HG03558 (cell line): ENCODE measurements at regions not wholly inside any gene's neighbourhood (a gene's known extent, or its start where the extent isn't known, plus 50 kb on each side); places are given as distances from the start of the nearest gene placed in this dataset.
"Not testable (repeated sequence)": the region's sequence is repeated elsewhere in the genome, so short reads cannot be mapped to it uniquely, and the experiment has no call there.

ENCODE experiments used
- ATAC-seq: cut with Tn5 transposase; IDR thresholded peaks from one replicate; pipeline ENCODE4 v1.9.1; 2021; ENCODE audit warnings: moderate number of reproducible peaks; ENCODE audit not compliant: unreplicated experiment; ENCODE audit errors: extremely low read depth

DNA sequence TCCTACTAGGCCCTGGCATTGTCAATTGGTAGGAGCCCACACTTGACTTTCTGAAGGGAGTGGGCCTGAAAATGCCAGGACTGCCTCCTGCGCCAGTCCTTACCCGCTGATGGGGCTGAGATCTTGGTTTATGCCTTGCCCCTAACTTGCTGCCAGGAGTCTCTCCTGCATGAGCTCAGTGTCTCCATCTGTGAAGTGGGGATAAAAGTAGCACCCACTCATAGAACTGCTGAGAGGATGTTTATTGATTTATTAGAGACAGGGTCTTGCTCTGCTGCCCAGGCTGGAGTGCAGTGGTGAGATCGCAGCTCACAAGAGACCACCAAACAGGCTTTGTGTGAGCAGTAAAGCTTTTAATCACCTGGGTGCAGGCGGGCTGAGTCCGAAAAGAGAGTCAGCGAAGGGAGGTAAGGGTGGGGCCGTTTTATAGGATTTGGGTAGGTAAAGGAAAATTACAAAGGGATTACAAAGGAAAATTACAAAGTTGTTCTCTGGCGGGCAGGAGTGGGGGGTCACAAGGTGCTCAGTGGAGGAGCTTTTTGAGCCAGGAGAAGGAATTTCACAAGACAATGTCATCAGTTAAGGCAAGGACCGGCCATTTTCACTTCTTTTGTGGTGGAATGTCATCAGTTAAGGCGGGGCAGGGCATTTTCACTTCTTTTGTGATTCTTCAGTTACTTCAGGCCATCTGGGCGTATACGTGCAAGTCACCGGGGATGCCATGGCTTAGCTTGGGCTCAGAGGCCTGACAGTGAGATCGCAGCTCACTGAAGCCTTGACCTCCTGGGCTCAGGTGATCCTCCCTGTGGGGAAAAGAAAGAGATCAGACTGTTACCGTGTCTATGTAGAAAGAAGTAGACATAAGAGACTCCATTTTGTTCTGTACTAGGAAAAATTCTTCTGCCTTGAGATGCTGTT, 93.7 kb downstream of the LSM3 start:
- not testable (repeated sequence) for ATAC-seq

DNA sequence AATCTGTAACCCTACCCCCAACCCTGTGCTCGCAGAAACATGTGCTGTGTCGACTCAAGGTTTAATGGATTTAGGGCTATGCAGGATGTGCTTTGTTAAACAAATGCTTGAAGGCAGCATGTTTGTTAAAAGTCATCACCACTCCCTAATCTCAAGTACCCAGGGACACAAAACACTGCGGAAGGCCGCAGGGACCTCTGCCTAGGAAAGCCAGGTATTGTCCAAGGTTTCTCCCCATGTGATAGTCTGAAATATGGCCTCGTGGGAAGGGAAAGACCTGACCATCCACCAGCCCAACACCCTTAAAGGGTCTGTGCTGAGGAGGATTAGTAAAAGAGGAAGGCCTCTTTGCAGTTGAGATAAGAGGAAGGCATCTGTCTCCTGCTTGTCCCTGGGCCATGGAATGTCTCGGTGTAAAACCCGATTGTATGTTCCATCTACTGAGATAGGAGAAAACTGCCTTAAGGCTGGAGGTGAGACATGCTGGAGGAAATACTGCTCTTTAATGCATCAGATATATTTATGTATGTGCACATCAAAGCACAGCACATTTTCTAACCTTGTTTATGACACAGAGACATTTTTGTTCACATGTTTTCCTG, 94.4 kb downstream of the LSM3 start:
- ATAC-seq = not testable (repeated sequence)

DNA sequence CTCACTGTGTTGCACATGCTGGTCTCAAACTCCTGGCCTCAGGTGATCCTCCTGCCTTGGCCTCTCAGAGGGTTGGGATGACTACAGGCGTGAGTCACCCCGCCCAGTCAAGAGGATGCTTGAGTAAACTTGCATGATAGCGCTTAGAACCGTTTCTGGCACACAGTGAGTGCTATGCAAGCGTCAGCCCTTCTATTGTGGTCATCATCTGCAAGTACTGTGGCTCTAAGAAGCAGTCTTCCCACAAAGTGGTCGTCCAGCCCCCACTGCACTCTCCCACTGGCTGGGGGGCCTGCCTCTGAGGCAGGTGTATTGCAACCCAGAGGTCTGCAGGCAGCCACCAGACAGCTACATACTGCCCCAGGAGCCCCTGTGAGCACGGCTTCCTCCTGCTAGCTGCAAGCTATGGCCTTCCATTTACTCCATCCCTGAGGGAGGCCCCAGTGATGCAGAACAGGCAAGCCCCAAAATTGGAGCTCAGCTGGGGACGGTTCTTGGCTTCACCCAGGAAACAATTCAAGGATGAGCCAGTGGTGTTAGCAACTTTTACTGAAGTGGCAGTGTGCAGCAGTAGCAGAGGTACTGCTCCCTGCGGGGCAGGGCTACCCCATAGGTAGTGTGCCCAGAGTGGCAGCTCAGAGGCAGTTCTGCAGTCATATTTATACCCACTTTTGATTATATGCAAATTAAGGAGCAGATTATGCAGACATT, 95.4 kb downstream of the LSM3 start:
- no peak for ATAC-seq

DNA sequence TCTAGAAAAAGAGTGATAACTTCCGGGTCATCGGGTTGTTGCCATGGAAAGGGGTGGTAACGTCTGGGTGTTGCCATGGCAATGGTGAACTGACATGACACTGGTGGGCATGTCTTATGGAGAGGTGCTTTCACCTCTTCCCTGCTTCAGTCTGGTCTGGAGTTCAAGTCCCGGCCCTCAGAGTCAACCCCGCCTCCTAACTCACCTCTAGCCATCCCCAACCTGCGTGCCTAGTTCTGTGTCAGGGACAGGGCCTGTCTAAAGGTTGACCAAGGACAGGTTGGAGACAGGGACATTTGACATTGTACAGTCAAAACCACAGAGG, 96.0 kb downstream of the LSM3 start:
- no peak for ATAC-seq

DNA sequence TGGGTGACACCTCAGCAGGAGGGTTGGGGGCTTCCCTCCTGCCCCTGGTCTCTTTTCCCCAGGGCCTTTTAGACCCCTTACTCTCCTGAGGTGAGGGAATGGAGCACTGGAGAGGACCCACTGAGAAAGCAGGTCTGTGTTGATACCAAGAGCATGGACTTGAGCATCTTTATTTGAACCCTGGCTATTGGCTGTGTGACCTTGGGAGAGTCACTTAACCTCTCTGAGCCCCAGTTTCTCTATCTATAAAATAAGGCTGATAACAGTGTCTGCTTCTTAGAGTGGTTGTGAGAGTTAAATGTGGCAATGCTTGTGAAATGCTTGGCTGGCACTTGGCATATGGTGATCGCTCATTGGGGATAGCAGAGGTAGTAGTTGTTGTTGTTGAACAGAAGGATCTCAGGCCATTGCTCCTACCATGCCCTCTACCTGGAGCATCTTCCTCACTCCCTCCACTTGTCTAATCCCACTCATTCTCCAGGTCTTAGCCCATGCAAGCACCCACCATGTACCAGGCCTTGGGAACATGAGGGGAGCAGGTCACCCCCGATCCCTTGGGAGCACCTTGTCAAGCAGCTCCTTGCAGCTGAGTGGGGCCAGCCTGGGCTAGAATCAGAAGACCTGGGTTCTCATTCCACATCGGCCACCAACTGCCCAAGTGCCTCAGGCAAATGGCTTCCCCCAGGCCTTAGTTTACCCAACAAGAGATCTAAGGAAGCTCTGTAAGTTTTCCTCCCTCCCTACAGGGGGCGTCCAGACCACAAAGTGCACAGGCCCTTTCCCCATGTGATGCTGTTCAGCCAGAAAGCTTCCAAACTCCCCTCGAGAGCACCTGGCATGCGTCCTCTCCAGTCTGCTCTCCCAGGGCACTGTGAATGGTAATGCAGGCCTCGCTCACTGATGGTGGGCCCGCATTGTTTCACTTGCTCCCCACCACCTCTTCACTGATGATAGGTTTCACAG, 96.7 kb downstream of the LSM3 start:
- ATAC-seq = no peak

DNA sequence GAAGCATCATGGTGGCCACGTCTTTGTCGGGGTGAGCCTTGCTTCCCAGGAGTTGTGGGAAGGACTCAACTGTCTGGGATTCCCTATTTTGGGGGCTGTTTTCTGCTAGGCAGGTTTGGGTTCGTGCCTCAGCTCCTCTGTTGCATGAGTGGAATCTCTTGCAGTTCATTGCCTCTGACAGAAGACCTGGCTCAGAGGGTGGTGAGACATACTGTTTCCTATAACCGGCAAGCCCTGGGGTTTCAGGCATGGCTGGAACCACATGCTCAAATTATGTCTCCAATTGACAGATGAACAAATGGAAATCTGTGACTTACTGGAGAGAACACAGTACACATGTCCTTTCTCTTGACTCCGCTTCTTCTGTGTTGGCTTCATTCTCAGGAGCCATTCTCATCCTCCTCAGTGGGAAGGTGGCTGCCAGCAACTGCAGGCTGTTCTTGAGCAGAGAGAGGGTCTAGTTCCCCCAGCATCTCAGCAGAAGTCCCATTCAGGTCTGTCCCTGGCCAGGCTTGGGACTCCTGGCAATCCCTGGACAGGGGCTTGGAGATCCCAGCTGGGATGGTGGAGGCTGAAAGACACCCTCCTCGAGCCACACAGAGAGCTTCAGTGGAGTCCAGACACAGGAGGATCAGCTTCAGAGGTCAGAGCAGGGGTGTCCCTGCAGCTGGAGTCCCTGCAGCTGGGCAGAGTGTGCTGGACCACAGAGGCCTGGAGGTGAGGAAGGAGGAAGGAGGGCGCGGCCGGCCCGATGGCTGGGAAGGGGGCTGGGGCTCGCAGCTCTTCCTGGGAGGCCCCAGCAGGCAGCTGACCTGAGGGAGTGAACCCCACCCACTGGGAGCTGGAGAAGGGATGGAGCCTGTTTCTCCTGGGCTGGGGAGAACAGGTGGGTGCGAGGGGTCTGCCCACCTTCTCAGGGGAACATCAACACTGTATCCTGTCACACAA, 97.6 kb downstream of the LSM3 start:
- no peak for ATAC-seq

DNA sequence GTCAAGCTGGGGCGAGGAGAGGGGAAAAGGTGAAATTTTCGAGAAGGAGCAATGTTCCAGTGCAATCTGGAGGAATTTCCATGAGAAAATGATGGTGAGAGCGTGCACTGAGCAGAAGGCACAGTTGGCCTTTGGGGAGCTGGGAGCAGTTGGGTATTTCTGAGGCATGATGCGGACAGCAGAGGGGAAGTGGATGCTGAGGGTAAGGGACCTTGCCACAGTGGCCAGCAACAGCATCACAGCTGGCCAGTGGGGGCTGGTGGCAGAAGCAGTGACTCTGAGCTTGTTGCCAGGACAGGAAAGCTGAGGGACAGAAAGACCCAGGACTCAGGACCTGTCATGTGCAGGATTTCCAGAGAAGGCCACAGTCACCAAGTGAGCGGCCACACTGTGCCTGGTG, 98.9 kb downstream of the LSM3 start:
- ATAC-seq = no peak

DNA sequence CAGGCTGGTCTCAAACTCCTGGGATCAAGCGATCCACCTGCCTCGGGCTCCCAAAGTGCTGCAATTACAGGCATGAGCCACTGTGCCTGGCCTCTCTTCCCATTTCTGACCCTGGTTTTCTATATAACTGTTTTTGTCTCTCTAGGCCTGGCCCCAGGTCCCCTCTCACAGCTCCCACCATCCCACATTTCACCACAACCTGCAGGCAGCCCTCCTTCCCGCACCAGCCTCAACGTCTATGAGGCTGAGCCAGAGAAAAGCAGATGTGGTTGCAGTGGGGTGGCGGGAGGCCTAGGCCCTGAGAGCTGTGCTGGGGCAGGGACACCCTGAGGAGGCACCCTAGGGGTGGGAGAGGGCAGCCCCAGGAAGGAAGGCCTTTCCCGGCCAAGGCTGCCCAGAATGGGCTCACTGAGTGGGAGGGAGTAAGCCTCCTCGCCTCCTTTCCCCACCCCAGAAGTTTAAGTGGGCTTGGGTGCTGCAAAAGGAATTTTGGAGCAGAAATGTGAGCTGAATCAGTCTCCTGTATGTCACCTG, 99.7 kb downstream of the LSM3 start:
- no peak for ATAC-seq

DNA sequence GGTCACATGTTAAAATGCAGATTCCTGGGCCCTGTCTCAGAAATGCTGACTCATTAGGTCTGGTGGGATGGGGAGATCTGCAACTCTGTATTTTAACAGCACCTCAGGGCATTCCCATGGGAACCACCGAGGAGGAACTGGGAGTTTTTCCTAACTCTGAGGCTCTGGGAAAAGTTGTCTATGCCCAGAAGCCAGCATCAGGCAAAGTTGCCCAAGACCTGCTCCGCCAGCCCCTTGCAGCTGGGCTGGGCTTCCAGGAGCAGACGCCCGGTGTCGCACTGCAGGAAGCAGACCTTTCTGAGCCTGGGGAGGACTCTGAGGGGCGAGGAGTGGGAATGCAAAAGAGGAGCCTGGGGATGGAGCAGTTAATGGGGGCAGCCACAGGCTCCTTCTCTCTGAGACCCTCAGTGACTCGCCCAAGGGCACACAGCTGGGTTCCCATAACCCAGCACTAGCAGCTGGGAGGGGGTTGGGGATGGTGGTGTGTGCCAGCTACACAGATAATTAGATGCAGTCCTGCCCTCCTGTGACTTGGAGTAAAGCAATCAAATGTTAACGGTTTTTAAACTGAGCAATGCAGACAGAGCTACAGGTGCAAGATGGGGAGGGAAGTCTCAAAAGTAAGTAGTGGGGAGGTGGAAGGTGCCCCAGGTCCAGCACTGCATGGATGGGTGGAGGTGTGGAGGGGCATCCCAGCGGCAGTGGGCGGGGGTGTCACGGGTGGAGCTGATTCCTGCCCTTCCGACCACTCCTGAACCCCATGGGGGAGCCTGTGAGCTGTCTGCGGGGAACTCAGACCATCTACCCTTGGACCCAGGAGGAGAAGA, 100.4 kb downstream of the LSM3 start:
- no peak for ATAC-seq

DNA sequence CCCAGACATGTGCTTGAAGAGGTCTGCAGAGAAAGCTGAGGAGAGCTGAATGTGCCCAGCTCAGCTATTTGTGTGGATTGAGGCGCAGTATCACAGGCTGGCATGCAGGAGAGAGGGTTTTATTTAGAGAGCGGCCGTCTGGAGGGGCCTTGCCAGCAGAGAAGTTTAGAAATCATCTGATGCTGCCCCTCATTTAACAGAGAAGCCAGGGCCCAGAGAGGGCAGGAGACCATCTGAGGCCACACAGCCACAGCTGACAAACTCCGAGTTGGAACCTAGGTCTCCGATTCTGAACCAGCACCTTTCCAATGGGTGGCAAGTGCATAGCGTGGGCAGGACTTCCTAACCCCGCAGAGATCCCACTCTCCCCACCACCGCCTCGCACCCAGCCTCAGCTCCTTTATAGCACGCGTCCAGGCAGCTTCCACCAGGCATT, 101.0 kb downstream of the LSM3 start:
- ATAC-seq = no peak

DNA sequence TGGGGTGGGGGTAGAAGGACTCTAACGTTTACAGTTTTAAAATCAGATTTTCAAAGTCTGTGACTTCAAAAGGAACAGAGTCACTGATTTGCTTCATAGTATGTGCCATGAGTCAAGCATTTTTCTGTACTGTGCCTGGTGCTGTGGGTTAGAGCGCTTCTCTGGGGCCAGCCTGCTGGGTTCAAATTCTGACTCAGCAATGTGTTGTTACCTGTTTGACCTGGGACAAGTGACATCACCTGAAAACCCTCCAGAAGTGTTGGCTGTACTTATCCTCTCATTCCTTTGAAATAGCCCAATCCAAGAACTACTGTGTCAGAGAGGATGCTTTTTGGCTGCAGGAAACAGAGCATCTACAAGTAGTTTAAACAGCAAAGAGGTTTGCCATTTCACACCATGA, 101.7 kb downstream of the LSM3 start:
- ATAC-seq = no peak

DNA sequence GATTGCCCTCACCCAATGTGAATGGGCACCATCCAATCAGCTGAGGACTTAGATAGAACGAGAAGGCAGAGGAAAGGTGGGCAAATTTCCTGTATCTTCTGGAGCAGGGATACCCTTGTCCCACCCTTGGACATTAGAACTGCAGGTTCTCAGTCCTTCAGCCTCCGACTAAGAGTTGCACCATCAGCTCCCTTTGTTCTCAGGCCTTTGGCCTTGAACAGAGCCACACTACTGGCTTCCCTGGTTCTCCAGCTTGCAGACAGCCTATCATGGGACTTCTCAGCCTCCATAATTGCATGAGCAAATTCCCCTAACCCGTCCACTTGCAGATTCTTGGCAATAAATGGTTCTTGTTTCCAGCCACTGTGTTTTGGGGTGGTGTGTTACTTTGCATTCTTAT, 102.4 kb downstream of the LSM3 start:
- ATAC-seq = no peak

DNA sequence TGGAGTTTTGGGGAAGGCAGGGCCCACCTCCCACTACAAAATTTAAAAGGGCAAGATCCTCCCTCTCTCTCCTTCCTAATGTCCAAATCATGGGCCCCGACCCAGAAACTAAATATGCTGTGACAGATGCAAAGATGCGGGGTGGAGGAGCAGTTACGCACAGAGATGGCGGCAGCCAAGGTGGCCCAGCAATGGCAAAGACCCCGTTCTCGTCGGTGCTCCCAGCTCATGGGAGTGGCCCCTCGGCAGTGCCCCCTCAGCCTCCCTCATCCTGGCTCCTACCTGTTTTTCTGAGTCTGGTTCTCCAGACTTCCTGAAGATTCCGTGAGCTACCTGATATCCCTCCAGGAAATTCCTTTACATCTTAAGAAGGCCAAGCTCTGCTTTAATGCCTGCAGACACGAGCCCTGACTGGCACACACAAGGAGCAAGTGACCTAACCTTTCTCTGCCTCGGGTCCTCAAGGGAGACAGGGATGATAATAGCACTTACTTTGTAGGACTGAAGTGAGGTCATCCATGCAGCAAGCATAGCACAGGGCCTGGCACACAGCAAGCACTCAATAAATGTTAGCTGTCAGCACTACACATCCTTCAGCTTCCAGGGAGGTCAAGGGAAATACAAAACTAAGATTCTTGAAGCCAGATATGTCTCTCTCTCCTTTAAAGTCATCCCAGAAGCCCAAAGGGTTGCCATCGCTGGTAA, 103.5 kb downstream of the LSM3 start:
- ATAC-seq = no peak

DNA sequence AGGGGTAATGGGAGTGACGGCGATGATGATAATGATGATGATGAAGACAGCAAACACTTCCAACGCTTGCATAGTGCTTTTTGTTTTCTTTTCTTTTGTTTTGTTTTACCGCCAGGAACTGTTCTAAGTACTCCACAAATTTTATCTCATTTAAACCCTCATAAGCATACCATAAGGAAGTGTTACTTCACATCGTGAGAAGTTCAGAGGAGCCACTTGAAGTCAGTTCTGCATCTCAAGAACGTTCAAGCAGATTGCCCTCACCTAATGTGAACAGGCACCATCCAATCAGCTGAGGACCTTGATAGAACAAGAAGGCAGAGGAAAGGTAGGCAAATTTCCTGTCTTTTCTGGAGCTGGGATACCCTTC, 104.1 kb downstream of the LSM3 start:
- no peak for ATAC-seq

DNA sequence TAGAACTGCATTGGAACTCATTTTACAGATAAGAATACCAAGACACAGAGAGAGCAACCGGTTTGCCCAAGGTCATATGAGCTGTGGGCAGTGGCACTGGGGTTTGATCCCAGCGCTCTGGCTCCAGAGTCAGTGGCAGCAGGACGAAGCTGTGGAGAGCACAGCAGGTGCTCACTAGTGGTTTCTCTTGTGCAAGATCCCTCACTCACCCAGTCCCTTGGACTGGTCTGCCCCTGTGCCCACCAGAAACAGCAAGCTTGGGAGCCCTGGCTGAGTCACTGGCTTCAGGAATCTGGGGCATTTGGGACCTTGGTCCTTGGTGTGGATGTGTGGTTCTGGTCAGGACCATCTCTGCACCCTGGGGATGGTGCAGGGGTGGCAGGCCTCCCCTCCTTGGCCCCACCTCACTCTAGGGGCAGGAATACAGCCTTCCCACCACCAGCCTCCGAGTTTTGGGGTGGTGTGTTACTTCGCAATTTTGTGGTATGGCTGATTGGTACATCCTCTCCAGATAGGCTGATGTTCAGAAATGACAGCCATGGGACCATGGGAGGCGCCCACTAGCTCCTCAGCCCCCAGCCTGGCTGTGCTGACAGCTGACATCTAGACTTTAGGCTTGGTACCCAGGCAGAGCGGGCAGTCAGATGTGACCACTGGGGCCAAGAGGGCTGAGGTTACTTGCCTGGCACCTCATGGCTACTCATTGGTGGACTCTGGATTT, 104.6 kb downstream of the LSM3 start:
- ATAC-seq = no peak

DNA sequence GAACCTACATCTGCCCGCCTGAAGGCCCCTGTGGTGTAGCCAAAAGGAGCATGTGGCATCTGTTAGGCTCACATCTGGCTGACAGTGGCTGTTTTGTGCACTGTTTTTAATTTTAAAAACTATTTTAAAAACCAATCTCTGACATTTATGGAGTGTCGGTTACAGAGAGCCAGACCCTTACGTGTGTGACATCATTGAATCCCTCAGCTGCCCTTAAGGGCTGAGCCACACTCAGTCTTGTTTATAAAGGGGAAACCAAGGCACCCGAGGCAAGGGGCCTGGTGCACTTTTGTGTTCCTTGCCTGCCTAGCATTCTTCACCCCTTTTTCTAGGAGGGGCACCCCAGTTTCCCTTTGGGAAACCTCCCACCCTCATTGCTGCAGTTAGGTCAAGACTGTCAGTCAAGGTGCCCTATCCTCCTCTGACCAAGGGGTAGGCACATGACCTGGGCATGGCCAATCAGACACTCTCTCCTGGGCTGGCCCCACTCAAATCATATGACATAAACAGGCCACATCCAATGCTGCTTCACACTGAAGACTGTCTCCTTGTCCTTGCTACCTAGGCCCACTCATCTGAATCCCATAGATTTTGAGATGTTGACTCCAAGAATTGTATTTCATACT, 105.3 kb downstream of the LSM3 start:
- ATAC-seq = no peak
